ENCODE measurements at regions not wholly inside any gene's neighbourhood (a gene's known extent, or its start where the extent isn't known, plus 50 kb on each side); places are given as distances from the start of the nearest gene placed in this dataset.
"Not testable (repeated sequence)": the region's sequence is repeated elsewhere in the genome, so short reads cannot be mapped to it uniquely, and the experiment has no call there.

DNA sequence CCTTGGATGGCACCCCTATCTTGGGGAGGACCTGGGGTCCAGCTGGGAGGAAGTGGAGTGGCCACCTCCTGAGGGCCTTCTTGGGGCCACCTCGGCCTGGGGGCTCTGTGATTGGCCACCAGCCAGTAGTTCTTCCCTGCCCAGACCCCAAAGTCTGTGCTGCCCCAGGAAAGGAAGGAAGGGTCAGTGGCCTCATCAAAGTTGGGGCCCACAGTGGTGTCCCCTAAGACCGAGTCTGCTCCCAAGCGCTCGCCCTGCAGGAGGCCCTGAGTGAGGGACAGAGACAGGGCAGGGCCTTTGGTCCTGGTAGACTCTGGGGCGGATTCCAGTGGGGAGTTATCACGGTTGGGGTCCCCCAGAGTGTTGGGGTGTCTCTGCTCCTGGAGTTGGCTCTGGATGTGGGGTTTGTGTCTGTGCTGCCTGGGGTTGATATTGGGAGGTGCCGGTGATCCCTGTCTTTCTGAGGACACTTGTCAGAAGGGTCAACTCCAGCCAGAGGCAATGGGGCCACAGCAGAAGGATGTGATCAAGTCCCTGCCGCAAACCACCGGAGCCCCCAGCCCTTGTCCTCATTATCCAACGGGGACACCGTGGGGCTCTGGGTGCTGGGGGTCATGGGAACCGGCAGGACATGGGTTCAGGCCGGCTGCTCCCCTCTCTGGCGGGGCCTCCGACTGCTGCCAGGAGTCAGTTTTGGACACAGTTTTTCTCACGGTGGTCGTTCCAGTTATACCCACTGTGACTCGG is 364.3 kb downstream of the TMEM121 start:
- Histone ChIP-seq H3K27me3 (ENCODE audit: control insufficient read depth, insufficient read depth, low read length, poor library complexity, severe bottlenecking) (no peaks in the 10 kb centered on the region), H3K4me1 (ENCODE audit: control insufficient read depth, insufficient read depth, low read length) (no peaks in the 10 kb centered on the region), H3K4me3 (ENCODE audit: insufficient read depth, low read depth, low read length) (no peak overlapping the region), H3K9me3 (ENCODE audit: control insufficient read depth, low read length) (peaks cover 2% of the 10 kb centered on the region), H3K36me3 (ENCODE audit: control insufficient read depth, insufficient read depth, low read length) (no peaks in the 10 kb centered on the region), H3K27ac (ENCODE audit: insufficient read depth, low read depth, low read length, poor library complexity, severe bottlenecking) (no peak overlapping the region)
- WGBS, 2 experiments, result 83 to 87% methylated on average over 18 of the region's 18 CpGs

GRCh38 chr14:105891221-105891602 is 364.8 kb downstream of the TMEM121 start:
- Histone ChIP-seq H3K4me3 (ENCODE audit: insufficient read depth, low read depth, low read length) (no peak overlapping the region), H3K9me3 (ENCODE audit: control insufficient read depth, low read length) (peaks cover 2% of the 10 kb centered on the region), H3K36me3 (ENCODE audit: control insufficient read depth, insufficient read depth, low read length) (no peaks in the 10 kb centered on the region), H3K27me3 (ENCODE audit: control insufficient read depth, insufficient read depth, low read length, poor library complexity, severe bottlenecking) (no peaks in the 10 kb centered on the region), H3K4me1 (ENCODE audit: control insufficient read depth, insufficient read depth, low read length) (no peaks in the 10 kb centered on the region), H3K27ac (ENCODE audit: insufficient read depth, low read depth, low read length, poor library complexity, severe bottlenecking) (no peak overlapping the region)
- WGBS, 2 experiments, result 82 to 84% methylated on average over 15 of the region's 15 CpGs

- Histone ChIP-seq H3K4me3 (ENCODE audit: insufficient read depth, low read depth, low read length) (no peak overlapping the region), H3K27ac (ENCODE audit: insufficient read depth, low read depth, low read length, poor library complexity, severe bottlenecking) (no peak overlapping the region), H3K9me3 (ENCODE audit: control insufficient read depth, low read length) (peaks cover 2% of the 10 kb centered on the region), H3K36me3 (ENCODE audit: control insufficient read depth, insufficient read depth, low read length) (no peaks in the 10 kb centered on the region), H3K4me1 (ENCODE audit: control insufficient read depth, insufficient read depth, low read length) (no peaks in the 10 kb centered on the region), H3K27me3 (ENCODE audit: control insufficient read depth, insufficient read depth, low read length, poor library complexity, severe bottlenecking) (no peaks in the 10 kb centered on the region)
- WGBS, 2 experiments, result 80 to 81% methylated on average over 17 to 18 of the region's 18 CpGs
These were observed 365.5 kb downstream of the TMEM121 start for GRCh38 chr14:105891631-105892452.

DNA sequence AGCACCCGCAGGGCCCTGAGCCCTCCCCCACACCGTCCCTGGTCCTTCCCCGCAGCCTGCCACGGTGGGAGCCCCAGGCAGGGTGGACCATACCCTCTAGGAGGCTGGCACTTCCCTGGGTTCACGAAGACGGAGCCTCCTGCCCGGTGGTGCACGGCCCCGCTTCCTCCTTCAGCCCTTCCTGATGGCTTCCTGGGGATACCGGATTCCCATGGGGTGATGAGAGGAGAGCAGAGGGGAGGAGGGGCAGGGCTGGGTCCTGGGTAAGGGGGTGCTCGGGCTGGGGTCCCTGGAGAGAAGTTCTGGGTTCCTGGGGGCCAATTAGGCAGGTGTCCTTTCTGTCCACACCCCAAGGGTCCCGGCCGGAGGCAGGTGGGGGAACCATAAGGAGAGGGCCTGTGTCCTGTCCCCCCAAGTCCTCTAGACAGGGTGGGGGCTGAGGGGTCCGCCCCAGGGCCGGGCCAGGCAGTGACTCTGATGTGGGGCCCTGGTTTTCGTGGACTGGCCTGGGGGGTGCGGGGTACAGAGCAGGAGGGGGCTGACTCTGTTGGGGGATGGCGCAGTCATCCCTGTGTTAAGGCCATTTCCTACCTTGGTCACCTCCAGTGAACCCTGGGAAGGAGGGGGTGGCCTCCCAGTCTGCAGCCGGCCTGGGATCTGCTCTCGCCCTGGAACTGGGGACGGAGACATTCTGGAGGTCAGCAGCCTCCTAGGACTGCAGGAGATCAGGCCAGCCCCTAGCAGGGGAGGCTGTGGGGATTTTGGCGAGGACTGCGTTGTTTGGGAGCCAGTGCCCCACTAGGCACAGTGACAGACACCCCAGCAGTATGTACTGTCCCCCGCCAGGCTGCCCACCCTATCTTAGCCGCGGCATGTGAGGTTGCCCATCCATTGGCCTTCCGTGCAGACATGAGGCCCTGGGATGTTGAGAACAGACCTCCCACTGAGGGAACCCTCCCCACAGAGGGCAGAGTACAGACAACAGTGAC is 366.4 kb downstream of the TMEM121 start:
- not testable (repeated sequence) for H3K4me1 ChIP-seq (ENCODE audit: control insufficient read depth, insufficient read depth, low read length); H3K9me3 ChIP-seq (ENCODE audit: control insufficient read depth, low read length); H3K4me3 ChIP-seq (ENCODE audit: insufficient read depth, low read depth, low read length); H3K36me3 ChIP-seq (ENCODE audit: control insufficient read depth, insufficient read depth, low read length); H3K27ac ChIP-seq (ENCODE audit: insufficient read depth, low read depth, low read length, poor library complexity, severe bottlenecking); H3K27me3 ChIP-seq (ENCODE audit: control insufficient read depth, insufficient read depth, low read length, poor library complexity, severe bottlenecking)
- 78% methylated on average over 27 of the region's 27 CpGs for WGBS, 2 experiments

DNA sequence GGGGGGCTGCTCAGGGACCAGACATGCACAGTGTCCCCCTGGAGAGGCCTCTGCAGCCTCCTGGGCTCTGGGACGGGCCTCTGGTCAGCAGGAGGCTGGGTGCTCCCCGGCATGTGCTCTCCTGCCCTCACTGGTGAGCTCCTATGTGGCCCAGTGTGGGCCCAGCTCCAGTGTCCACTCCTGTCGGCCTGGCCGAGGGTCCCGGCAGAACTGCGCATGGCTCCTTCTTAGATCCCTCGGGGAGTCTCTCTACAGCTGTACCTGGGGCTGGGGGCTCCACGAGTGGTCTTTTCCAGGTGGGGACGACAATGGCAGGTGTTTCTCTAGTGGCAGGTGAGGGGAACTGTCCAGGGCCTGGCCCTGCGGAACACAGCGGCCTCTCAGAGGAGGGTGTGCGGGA is 367.3 kb downstream of the TMEM121 start:
- H3K4me1 ChIP-seq (ENCODE audit: control insufficient read depth, insufficient read depth, low read length); H3K27ac ChIP-seq (ENCODE audit: insufficient read depth, low read depth, low read length, poor library complexity, severe bottlenecking); H3K4me3 ChIP-seq (ENCODE audit: insufficient read depth, low read depth, low read length); H3K9me3 ChIP-seq (ENCODE audit: control insufficient read depth, low read length); H3K36me3 ChIP-seq (ENCODE audit: control insufficient read depth, insufficient read depth, low read length); H3K27me3 ChIP-seq (ENCODE audit: control insufficient read depth, insufficient read depth, low read length, poor library complexity, severe bottlenecking): not testable (repeated sequence)
- WGBS, 2 experiments, result 74 to 81% methylated on average over 10 to 11 of the region's 12 CpGs

GRCh38 chr14:105894125-105894977 is 368.0 kb downstream of the TMEM121 start:
- WGBS, 2 experiments, result 74 to 77% methylated on average over 19 of the region's 19 CpGs
- H3K27ac ChIP-seq (ENCODE audit: insufficient read depth, low read depth, low read length, poor library complexity, severe bottlenecking), result no peak overlapping the region

DNA sequence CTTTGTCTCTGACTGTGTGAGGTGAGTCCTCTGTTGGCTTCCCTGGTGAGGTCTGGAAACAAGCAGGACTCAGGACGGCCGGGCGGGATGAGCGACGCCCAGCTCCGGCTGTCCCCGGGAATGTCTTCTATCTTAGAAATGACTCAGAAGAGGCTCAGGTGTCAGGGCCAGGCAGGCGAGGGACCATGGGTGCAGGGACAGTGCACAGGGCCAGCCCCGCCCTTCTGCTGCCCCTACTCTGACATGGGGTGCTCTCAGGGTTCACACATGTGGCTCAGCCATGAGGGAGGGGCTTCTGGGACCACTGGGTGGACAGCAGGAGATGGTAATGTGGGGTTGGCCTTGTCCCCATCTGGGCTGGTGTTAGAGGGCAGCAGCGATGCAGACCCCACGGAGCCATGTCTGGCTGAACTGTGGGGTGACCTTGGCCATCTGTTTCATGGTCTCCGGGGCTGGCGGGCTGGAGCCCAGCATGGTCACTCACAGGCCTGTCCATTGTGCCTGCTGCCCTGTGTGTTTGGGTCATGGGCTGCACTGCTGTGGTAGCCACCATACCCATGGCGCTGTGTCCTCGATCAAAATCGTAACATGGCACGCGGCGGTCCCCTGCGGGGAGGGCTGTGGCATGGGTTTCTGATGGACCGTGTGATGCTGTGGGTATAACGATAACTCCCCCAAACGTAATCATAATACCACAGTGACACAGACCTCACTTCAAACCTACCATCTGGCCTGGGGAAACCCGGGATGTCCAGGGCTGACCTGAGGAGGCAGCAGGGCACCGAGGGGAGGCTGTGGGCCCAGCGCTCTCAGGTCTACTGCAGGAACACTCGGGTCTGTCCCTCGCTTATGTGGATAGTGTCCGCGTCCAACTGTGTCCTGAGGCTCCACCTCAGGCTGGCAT is 368.8 kb downstream of the TMEM121 start:
- no peaks in the 10 kb centered on the region for H3K27me3 ChIP-seq (ENCODE audit: control insufficient read depth, insufficient read depth, low read length, poor library complexity, severe bottlenecking)
- 83% methylated on average over 30 of the region's 30 CpGs for WGBS, 2 experiments

More at GRCh38 chr14:105894125-105894977, 368.0 kb downstream of the TMEM121 start:
- no peaks in the 10 kb centered on the region for H3K36me3 ChIP-seq (ENCODE audit: control insufficient read depth, insufficient read depth, low read length)
- no peak overlapping the region for H3K4me3 ChIP-seq (ENCODE audit: insufficient read depth, low read depth, low read length)
- H3K9me3 ChIP-seq (ENCODE audit: control insufficient read depth, low read length), result peaks cover 2% of the 10 kb centered on the region
- no peaks in the 10 kb centered on the region for H3K4me1 ChIP-seq (ENCODE audit: control insufficient read depth, insufficient read depth, low read length)
- H3K27me3 ChIP-seq (ENCODE audit: control insufficient read depth, insufficient read depth, low read length, poor library complexity, severe bottlenecking), result no peaks in the 10 kb centered on the region

GRCh38 chr14:105896206-105896605 is 369.8 kb downstream of the TMEM121 start:
- H3K4me1 ChIP-seq (ENCODE audit: control insufficient read depth, insufficient read depth, low read length); H3K4me3 ChIP-seq (ENCODE audit: insufficient read depth, low read depth, low read length); H3K36me3 ChIP-seq (ENCODE audit: control insufficient read depth, insufficient read depth, low read length); H3K27ac ChIP-seq (ENCODE audit: insufficient read depth, low read depth, low read length, poor library complexity, severe bottlenecking); H3K27me3 ChIP-seq (ENCODE audit: control insufficient read depth, insufficient read depth, low read length, poor library complexity, severe bottlenecking); H3K9me3 ChIP-seq (ENCODE audit: control insufficient read depth, low read length): not testable (repeated sequence)
- WGBS, 2 experiments, result 75 to 82% methylated on average over 6 of the region's 6 CpGs

More for the DNA sequence above, 368.8 kb downstream of the TMEM121 start:
- no peak overlapping the region for H3K4me3 ChIP-seq (ENCODE audit: insufficient read depth, low read depth, low read length)
- peaks cover 2% of the 10 kb centered on the region for H3K9me3 ChIP-seq (ENCODE audit: control insufficient read depth, low read length)
- H3K4me1 ChIP-seq (ENCODE audit: control insufficient read depth, insufficient read depth, low read length), result no peaks in the 10 kb centered on the region
- H3K36me3 ChIP-seq (ENCODE audit: control insufficient read depth, insufficient read depth, low read length), result no peaks in the 10 kb centered on the region
- H3K27ac ChIP-seq (ENCODE audit: insufficient read depth, low read depth, low read length, poor library complexity, severe bottlenecking), result no peak overlapping the region

Data from ectodermal cell (in vitro differentiated cells).